Body of pancreas (tissue), 4 donors: ENCODE measurements at regions not wholly inside any gene's neighbourhood (a gene's known extent, or its start where the extent isn't known, plus 50 kb on each side); places are given as distances from the start of the nearest gene placed in this dataset.

Experiments used
- ATAC-seq: fragments of 150-250 bp; one replicate; pipeline ENCODE4 v1.9.1; 2016
- DNase-seq, 4 donors: peaks; one replicate each; pipeline ENCODE4 v3.0.0-alpha.2; 2019
- H3K27ac ChIP-seq, 4 donors: fragments of 200-600 bp; sonication (generic); 1 replicate in 3 of 4; 2 replicates in 1 of 4; pipeline versions ENCODE4 v1.5.1 to v1.6.1; 2016 to 2019; ENCODE audit warnings: mild to moderate bottlenecking in 1 of 4, mixed read lengths in 1 of 4, moderate library complexity in 1 of 4
- H3K27me3 ChIP-seq, 2 donors: fragments of 200-600 bp; sonication (generic); one replicate each; pipeline ENCODE4 v1.6.0; 2016; ENCODE audit warnings: mild to moderate bottlenecking in 1 of 2
- H3K36me3 ChIP-seq, 2 donors: fragments of 200-600 bp; sonication (generic); replicated peaks in 1 of 2; 2 replicates each; pipeline ENCODE4 v1.5.1; 2016; ENCODE audit warnings: low read depth in 2 of 2; ENCODE audit not compliant: insufficient read depth in 1 of 2
- H3K4me1 ChIP-seq: fragments of 200-600 bp; sonication (generic); one replicate; pipeline ENCODE4 v1.6.0; 2016
- H3K4me3 ChIP-seq, 2 donors: fragments of 200-600 bp; sonication (generic); 1 replicate in 1 of 2; 2 replicates in 1 of 2; pipeline ENCODE4 v1.5.1; 2016 to 2019
- H3K9me3 ChIP-seq, 3 donors: fragments of 200-600 bp; sonication (generic); 1 replicate in 2 of 3; 2 replicates in 1 of 3; pipeline ENCODE4 v1.5.1; 2016
- CTCF ChIP-seq, 7 experiments: fragments of 450-650 bp in 4 of 7; fragments of 200-600 bp in 3 of 7; sonication (generic) in 3 of 7; IDR thresholded peaks; one replicate each; pipeline ENCODE4 v1.5.1; 2016 to 2019; ENCODE audit warnings: antibody characterized with exemption in 7 of 7
- POLR2A ChIP-seq, 3 donors: fragments of 450-650 bp; IDR thresholded peaks; one replicate each; pipeline ENCODE4 v1.6.1; 2016; ENCODE audit warnings: antibody characterized with exemption in 3 of 3, mild to moderate bottlenecking in 2 of 3
- WGBS, 2 donors: methylation state at CpG; one replicate each; pipeline ENCODE4 v1.1.5; 2017; 5-methylcytosine and 5-hydroxymethylcytosine counted together
- intact Hi-C: fragments of 100-400 bp; cut with DNase I; formaldehyde crosslinking; loops from one replicate; pipeline ENCODE4 v1.15.1; 2023

GRCh38 chr4:174396599-174397110 is 112.9 kb downstream of the CEP44 start:
- TF ChIP-seq POLR2A (IDR thresholded peaks at IDR 0.05) (no peak), CTCF (IDR thresholded peaks at IDR 0.05) (no peak)
- no peak for ATAC-seq
- intact Hi-C loops = no loop called here

DNA sequence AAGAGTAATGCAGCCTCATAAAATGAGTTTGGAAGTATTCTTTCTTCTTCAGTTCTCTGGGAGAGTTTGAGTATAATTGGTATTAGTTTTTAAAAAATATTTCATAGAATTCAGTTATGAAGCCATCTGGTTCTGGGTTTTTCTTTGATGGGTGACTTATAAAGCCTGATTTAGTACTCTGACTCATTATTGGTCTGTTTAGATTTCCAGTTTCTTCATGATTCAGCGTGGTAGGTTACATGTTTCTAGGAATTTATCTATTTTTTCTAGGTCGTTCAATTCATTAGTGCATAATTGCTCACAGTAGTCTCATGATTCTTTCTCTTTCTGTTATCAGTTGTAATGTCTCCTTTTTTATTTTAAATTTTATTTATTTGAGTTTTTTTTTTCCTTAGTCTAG is 111.2 kb downstream of the CEP44 start:
- Histone ChIP-seq H3K4me1 (no peaks in the 10 kb centered on the region), H3K27me3 (no peaks in the 10 kb centered on the region), H3K9me3 (no peaks in the 10 kb centered on the region), H3K27ac (no peak overlapping the region), H3K36me3 (no peaks in the 10 kb centered on the region), H3K4me3 (no peak overlapping the region)
- intact Hi-C loops = no loop called here
- DNase-seq (no peak), ATAC-seq (no peak)
- 37 to 38% methylated on average over 2 of the region's 2 CpGs for WGBS, 2 donors
- TF ChIP-seq CTCF (IDR thresholded peaks at IDR 0.05) (no peak), POLR2A (IDR thresholded peaks at IDR 0.05) (no peak)

More at GRCh38 chr4:174396599-174397110, 112.9 kb downstream of the CEP44 start:
- H3K27ac ChIP-seq = no peak overlapping the region
- H3K27me3 ChIP-seq = no peaks in the 10 kb centered on the region
- no peak overlapping the region for H3K4me3 ChIP-seq
- WGBS, 2 donors = 55 to 77% methylated on average over 5 of the region's 5 CpGs
- H3K4me1 ChIP-seq = no peaks in the 10 kb centered on the region
- H3K36me3 ChIP-seq = no peaks in the 10 kb centered on the region
- H3K9me3 ChIP-seq = no peaks in the 10 kb centered on the region
- DNase-seq = no peak

- WGBS, 2 donors = 78 to 92% methylated on average over 1 of the region's 1 CpG
- ATAC-seq (no peak), DNase-seq (no peak)
- Histone ChIP-seq H3K9me3 (no peaks in the 10 kb centered on the region), H3K27me3 (no peaks in the 10 kb centered on the region), H3K4me3 (no peak overlapping the region), H3K4me1 (no peaks in the 10 kb centered on the region), H3K27ac (no peak overlapping the region), H3K36me3 (no peaks in the 10 kb centered on the region)
- intact Hi-C loops = no loop called here
- TF ChIP-seq CTCF (IDR thresholded peaks at IDR 0.05) (no peak), POLR2A (IDR thresholded peaks at IDR 0.05) (no peak)
These were observed 105.7 kb downstream of the CEP44 start for GRCh38 chr4:174389439-174389838.

- intact Hi-C loops = no loop called here
These were observed 104.9 kb downstream of the CEP44 start for GRCh38 chr4:174388461-174389145.

More at GRCh38 chr4:174388461-174389145, 104.9 kb downstream of the CEP44 start:
- Histone ChIP-seq H3K27ac (no peak overlapping the region), H3K4me3 (no peak overlapping the region), H3K9me3 (no peaks in the 10 kb centered on the region), H3K4me1 (no peaks in the 10 kb centered on the region), H3K27me3 (no peaks in the 10 kb centered on the region), H3K36me3 (no peaks in the 10 kb centered on the region)
- TF ChIP-seq POLR2A (IDR thresholded peaks at IDR 0.05) (no peak), CTCF (IDR thresholded peaks at IDR 0.05) (no peak)
- ATAC-seq (no peak), DNase-seq (no peak)
